SK-N-SH (cell line): ENCODE measurements at regions not wholly inside any gene's neighbourhood (a gene's known extent, or its start where the extent isn't known, plus 50 kb on each side); places are given as distances from the start of the nearest gene placed in this dataset.

Experiments used
- CTCF ChIA-PET: fragments of 300-600, 350-600 bp; formaldehyde crosslinking; extraction: SDS; loops from one replicate; lab custom pipeline; 2021; lab: Yijun Ruan, JAX
- POLR2A ChIA-PET: fragments of 350-600 bp; sonication (Branson Sonifier 250); formaldehyde crosslinking; extraction: SDS; loops from one replicate; lab custom pipeline; 2020; ENCODE audit warnings: antibody characterized with exemption, inconsistent platforms; lab: Yijun Ruan, JAX
- DNase-seq: peaks from one replicate; pipeline ENCODE4 v3.0.0; 2012
- H2AFZ ChIP-seq: fragments of 200-600 bp; sonication (generic); 2 replicates; pipeline ENCODE4 v1.8.1; 2016; ENCODE audit warnings: antibody characterized with exemption, mild to moderate bottlenecking, low read depth
- H3F3A ChIP-seq: fragments of 200-600 bp; sonication (generic); replicated peaks from 2 replicates; pipeline ENCODE3; 2016; ENCODE audit warnings: antibody characterized with exemption, mild to moderate bottlenecking; ENCODE audit not compliant: insufficient read depth
- H3K27ac ChIP-seq, 2 experiments: fragments of 200-500 bp in 1 of 2; fragments of 200-600 bp in 1 of 2; sonication (Bioruptor generic) in 1 of 2; sonication (generic), shearing (Covaris generic) in 1 of 2; 2 replicates each; pipeline versions ENCODE4 v1.5.1 to v1.6.1; 2014 to 2016; ENCODE audit warnings: low read depth in 2 of 2, inconsistent platforms in 1 of 2, low read length in 1 of 2, mild to moderate bottlenecking in 1 of 2, mixed read lengths in 1 of 2
- H3K27me3 ChIP-seq: fragments of 200-600 bp; sonication (generic), shearing (Covaris generic); 2 replicates; pipeline ENCODE4 v1.6.1; 2016; ENCODE audit warnings: mixed run types; ENCODE audit not compliant: insufficient read depth
- H3K36me3 ChIP-seq, 2 experiments: fragments of 200-500 bp in 1 of 2; fragments of 200-600 bp in 1 of 2; sonication (Bioruptor generic) in 1 of 2; sonication (generic) in 1 of 2; replicated peaks in 1 of 2; 2 replicates each; pipeline versions ENCODE3 to v1.5.1; 2014 to 2016; ENCODE audit warnings: low read length in 1 of 2, mild to moderate bottlenecking in 1 of 2; ENCODE audit not compliant: insufficient read depth in 2 of 2, control insufficient read depth in 1 of 2
- H3K4me1 ChIP-seq, 2 experiments: fragments of 200-500 bp in 1 of 2; fragments of 200-600 bp in 1 of 2; sonication (Bioruptor generic) in 1 of 2; sonication (generic), shearing (Covaris generic) in 1 of 2; 2 replicates each; pipeline versions ENCODE4 v1.5.1 to v1.6.1; 2014 to 2016; ENCODE audit warnings: low read depth in 1 of 2, low read length in 1 of 2, mixed run types in 1 of 2; ENCODE audit not compliant: insufficient read depth in 2 of 2, control insufficient read depth in 1 of 2
- H3K4me2 ChIP-seq: fragments of 200-600 bp; sonication (generic), shearing (Covaris generic); 2 replicates; pipeline ENCODE4 v1.6.1; 2017; ENCODE audit warnings: mixed run types
- H3K4me3 ChIP-seq, 2 experiments: fragments of 200-500 bp in 1 of 2; fragments of 200-600 bp in 1 of 2; sonication (Bioruptor generic) in 1 of 2; sonication (generic), shearing (Covaris generic) in 1 of 2; 2 replicates each; pipeline versions ENCODE4 v1.5.1 to v1.8.1; 2014 to 2016; ENCODE audit warnings: low read depth in 2 of 2, inconsistent platforms in 1 of 2, low read length in 1 of 2, mild to moderate bottlenecking in 1 of 2, mixed read lengths in 1 of 2, moderate library complexity in 1 of 2
- H3K79me2 ChIP-seq: fragments of 200-600 bp; sonication (generic); 2 replicates; pipeline ENCODE4 v1.8.1; 2017; ENCODE audit warnings: mild to moderate bottlenecking; ENCODE audit not compliant: insufficient read depth
- H3K9ac ChIP-seq: fragments of 200-600 bp; sonication (generic); 2 replicates; pipeline ENCODE4 v1.6.1; 2017; ENCODE audit warnings: mixed run types
- H3K9me2 ChIP-seq: fragments of 200-600 bp; sonication (generic); 2 replicates; pipeline ENCODE4 v1.6.1; 2017; ENCODE audit warnings: mixed run types
- H3K9me3 ChIP-seq: fragments of 200-600 bp; sonication (generic); 2 replicates; pipeline ENCODE4 v1.6.1; 2017; ENCODE audit warnings: mixed run types, mild to moderate bottlenecking, moderate library complexity
- H4K20me1 ChIP-seq: fragments of 200-600 bp; sonication (generic); 2 replicates; pipeline ENCODE4 v1.6.1; 2017; ENCODE audit warnings: mild to moderate bottlenecking, mixed run types; ENCODE audit not compliant: insufficient read depth
- CHD2 ChIP-seq: fragments of 150-350 bp; IDR thresholded peaks from 2 replicates; pipeline ENCODE4 v1.6.1; 2018; ENCODE audit warnings: low read length; ENCODE audit not compliant: partially characterized antibody
- CTCF ChIP-seq: fragments of 200-600 bp; sonication (generic); IDR thresholded peaks from 2 replicates; pipeline ENCODE4 v1.6.1; 2017; ENCODE audit warnings: antibody characterized with exemption, mild to moderate bottlenecking, moderate library complexity
- ELF1 ChIP-seq: IDR thresholded peaks from 2 replicates; pipeline ENCODE4 v1.4.0; 2012
- EZH2phosphoT487 ChIP-seq: fragments of 200-600 bp; sonication (generic); IDR thresholded peaks from 2 replicates; pipeline ENCODE4 v1.6.1; 2017; ENCODE audit warnings: low read depth, mixed run types, mild to moderate bottlenecking, antibody characterized with exemption, moderate library complexity, borderline replicate concordance
- FOSL2 ChIP-seq: IDR thresholded peaks from 2 replicates; pipeline ENCODE4 v1.4.0; 2012; ENCODE audit warnings: low read depth, mild to moderate bottlenecking, moderate library complexity, borderline replicate concordance
- GABPA ChIP-seq: IDR thresholded peaks from 2 replicates; pipeline ENCODE4 v1.4.0; 2012; ENCODE audit warnings: low read depth, mild to moderate bottlenecking
- JUND ChIP-seq: IDR thresholded peaks from 2 replicates; pipeline ENCODE4 v1.4.0; 2012
- MEF2A ChIP-seq: IDR thresholded peaks from 2 replicates; pipeline ENCODE4 v1.4.0; 2012; ENCODE audit warnings: low read depth, borderline replicate concordance
- MXI1 ChIP-seq: IDR thresholded peaks from 2 replicates; pipeline ENCODE4 v1.6.1; 2012; ENCODE audit warnings: mild to moderate bottlenecking, low read depth, low read length, improper control_type of control experiment
- NFIC ChIP-seq: IDR thresholded peaks from 2 replicates; pipeline ENCODE4 v1.4.0; 2012; ENCODE audit warnings: borderline replicate concordance
- NRF1 ChIP-seq: IDR thresholded peaks from 2 replicates; pipeline ENCODE4 v1.6.1; 2012; ENCODE audit warnings: low read depth, mild to moderate bottlenecking, low read length
- RCOR1 ChIP-seq: fragments of 150-350 bp; IDR thresholded peaks from 2 replicates; pipeline ENCODE4 v1.6.1; 2017; ENCODE audit warnings: antibody characterized with exemption, low read length
- RFX5 ChIP-seq: IDR thresholded peaks from 2 replicates; pipeline ENCODE4 v1.6.1; 2012; ENCODE audit warnings: mild to moderate bottlenecking, improper control_type of control experiment, low read length
- SMC3 ChIP-seq: IDR thresholded peaks from 2 replicates; pipeline ENCODE4 v1.6.1; 2012; ENCODE audit warnings: low read depth, low read length, improper control_type of control experiment
- TAF1 ChIP-seq: IDR thresholded peaks from 2 replicates; pipeline ENCODE4 v1.6.1; 2012; ENCODE audit warnings: low read depth, mild to moderate bottlenecking, low read length, moderate library complexity, borderline replicate concordance
- TEAD4 ChIP-seq: IDR thresholded peaks from 2 replicates; pipeline ENCODE4 v1.4.0; 2012; ENCODE audit warnings: mild to moderate bottlenecking, borderline replicate concordance; ENCODE audit not compliant: insufficient read depth
- USF1 ChIP-seq: IDR thresholded peaks from 2 replicates; pipeline ENCODE4 v1.4.0; 2012; ENCODE audit warnings: low read depth, borderline replicate concordance
- YY1 ChIP-seq: IDR thresholded peaks from 2 replicates; pipeline ENCODE4 v1.4.0; 2012; ENCODE audit warnings: low read depth, mild to moderate bottlenecking
- WGBS: methylation state at CpG from one replicate; pipeline ENCODE4 v1.1.6; 2017; ENCODE audit warnings: low lambda C conversion rate; 5-methylcytosine and 5-hydroxymethylcytosine counted together
- TF ChIP-seq, protein P1 (sequence below): fragments of 150-350 bp; IDR thresholded peaks from 2 replicates; pipeline ENCODE4 v1.6.1; 2016; ENCODE audit warnings: mild to moderate bottlenecking, low read depth, low read length
- TF ChIP-seq, protein P2 (sequence below): IDR thresholded peaks from 2 replicates; pipeline ENCODE4; 2012
- TF ChIP-seq, protein P3 (sequence below): fragments of 150-350 bp; IDR thresholded peaks from 2 replicates; pipeline ENCODE4 v1.6.1; 2017; ENCODE audit warnings: antibody characterized with exemption, low read length, low read depth, borderline replicate concordance

- Histone ChIP-seq H3K27me3 (no peaks in the 10 kb centered on the region; the same call in 1 of the 2 replicates), H3K79me2 (no peaks in the 10 kb centered on the region), H3K4me3 (no peak overlapping the region), H3K27ac (no peak overlapping the region), H3F3A (no peaks in the 10 kb centered on the region), H3K9me3 (no peaks in the 10 kb centered on the region), H4K20me1 (no peaks in the 10 kb centered on the region), H3K4me1 (no peaks in the 10 kb centered on the region), H3K9ac (no peak overlapping the region), H3K36me3 (no peaks in the 10 kb centered on the region), H2AFZ (no peak overlapping the region), H3K9me2 (no peaks in the 10 kb centered on the region), H3K4me2 (no peak overlapping the region)
- no peak for DNase-seq
- TF ChIP-seq TEAD4 (no peak), GABPA (no peak), YY1 (no peak)
- TF ChIP-seq, protein P1, sequence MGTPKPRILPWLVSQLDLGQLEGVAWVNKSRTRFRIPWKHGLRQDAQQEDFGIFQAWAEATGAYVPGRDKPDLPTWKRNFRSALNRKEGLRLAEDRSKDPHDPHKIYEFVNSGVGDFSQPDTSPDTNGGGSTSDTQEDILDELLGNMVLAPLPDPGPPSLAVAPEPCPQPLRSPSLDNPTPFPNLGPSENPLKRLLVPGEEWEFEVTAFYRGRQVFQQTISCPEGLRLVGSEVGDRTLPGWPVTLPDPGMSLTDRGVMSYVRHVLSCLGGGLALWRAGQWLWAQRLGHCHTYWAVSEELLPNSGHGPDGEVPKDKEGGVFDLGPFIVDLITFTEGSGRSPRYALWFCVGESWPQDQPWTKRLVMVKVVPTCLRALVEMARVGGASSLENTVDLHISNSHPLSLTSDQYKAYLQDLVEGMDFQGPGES = no peak
- TF ChIP-seq, protein P2, sequence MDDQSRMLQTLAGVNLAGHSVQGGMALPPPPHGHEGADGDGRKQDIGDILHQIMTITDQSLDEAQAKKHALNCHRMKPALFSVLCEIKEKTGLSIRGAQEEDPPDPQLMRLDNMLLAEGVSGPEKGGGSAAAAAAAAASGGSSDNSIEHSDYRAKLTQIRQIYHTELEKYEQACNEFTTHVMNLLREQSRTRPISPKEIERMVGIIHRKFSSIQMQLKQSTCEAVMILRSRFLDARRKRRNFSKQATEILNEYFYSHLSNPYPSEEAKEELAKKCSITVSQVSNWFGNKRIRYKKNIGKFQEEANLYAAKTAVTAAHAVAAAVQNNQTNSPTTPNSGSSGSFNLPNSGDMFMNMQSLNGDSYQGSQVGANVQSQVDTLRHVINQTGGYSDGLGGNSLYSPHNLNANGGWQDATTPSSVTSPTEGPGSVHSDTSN = no peak
- WGBS = 5% methylated on average over 6 of the region's 6 CpGs
- ChIA-PET CTCF (no interaction called here), POLR2A (no interaction called here)
Observed at GRCh38 chr19:28010656-28011055, 1202.3 kb downstream of the UQCRFS1 start.

DNA sequence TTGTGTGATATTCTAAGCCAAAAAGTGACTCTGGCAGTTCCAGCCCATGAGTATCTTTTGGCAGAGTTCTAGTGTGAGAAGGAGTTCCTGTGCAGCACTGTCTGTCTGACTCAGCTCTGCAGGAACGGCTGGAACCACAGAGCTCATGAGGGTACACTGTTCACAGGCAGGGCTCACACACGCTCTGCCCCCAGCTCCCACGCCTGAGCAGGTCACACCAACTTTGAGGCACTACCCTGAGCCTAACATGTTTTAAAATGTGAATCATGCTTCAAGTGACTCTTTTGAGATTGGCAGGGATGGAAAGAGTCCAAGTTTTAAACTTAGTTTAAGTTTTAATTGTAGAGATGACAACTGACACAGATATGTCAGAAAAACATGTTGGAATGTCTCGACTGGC lies 1203.3 kb downstream of the UQCRFS1 start:
- no peak overlapping the region for H2AFZ ChIP-seq
- no peak overlapping the region for H3K9ac ChIP-seq
- no peaks in the 10 kb centered on the region for H3K9me2 ChIP-seq
- no peaks in the 10 kb centered on the region for H3K9me3 ChIP-seq
- ChIA-PET POLR2A (no interaction called here), CTCF (no interaction called here)
- no peaks in the 10 kb centered on the region for H3K79me2 ChIP-seq
- H3F3A ChIP-seq = no peaks in the 10 kb centered on the region
- H3K4me2 ChIP-seq = no peak overlapping the region
- no peak for DNase-seq
- no peaks in the 10 kb centered on the region for H3K36me3 ChIP-seq
- no peaks in the 10 kb centered on the region for H3K4me1 ChIP-seq
- no peak overlapping the region for H3K27ac ChIP-seq
- TF ChIP-seq MXI1 (no peak), CTCF (no peak), RCOR1 (no peak), SMC3 (no peak), ELF1 (no peak), YY1 (no peak), CHD2 (no peak), FOSL2 (no peak), USF1 (no peak), RFX5 (no peak), GABPA (no peak), NFIC (no peak), EZH2phosphoT487 (no peak), MEF2A (no peak), TAF1 (no peak), JUND (no peak), NRF1 (no peak)
- TF ChIP-seq, protein P3, sequence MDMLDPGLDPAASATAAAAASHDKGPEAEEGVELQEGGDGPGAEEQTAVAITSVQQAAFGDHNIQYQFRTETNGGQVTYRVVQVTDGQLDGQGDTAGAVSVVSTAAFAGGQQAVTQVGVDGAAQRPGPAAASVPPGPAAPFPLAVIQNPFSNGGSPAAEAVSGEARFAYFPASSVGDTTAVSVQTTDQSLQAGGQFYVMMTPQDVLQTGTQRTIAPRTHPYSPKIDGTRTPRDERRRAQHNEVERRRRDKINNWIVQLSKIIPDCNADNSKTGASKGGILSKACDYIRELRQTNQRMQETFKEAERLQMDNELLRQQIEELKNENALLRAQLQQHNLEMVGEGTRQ = no peak
- TF ChIP-seq, protein P1 = no peak
- TF ChIP-seq, protein P2 = no peak
- WGBS = 3% methylated on average over 4 of the region's 4 CpGs
- no peaks in the 10 kb centered on the region; the same call in 1 of the 2 replicates for H3K27me3 ChIP-seq
- no peaks in the 10 kb centered on the region for H4K20me1 ChIP-seq
- no peak overlapping the region for H3K4me3 ChIP-seq
